22Rv1 (cell line): ENCODE measurements at regions not wholly inside any gene's neighbourhood (a gene's known extent, or its start where the extent isn't known, plus 50 kb on each side); places are given as distances from the start of the nearest gene placed in this dataset.

ENCODE experiments used
- ZFX ChIP-seq: fragments of 450-650 bp; IDR thresholded peaks from 2 replicates; pipeline ENCODE4 v1.6.1; 2017; ENCODE audit warnings: antibody characterized with exemption, borderline replicate concordance
- TF ChIP-seq, protein P1 (sequence below): fragments of 450-650 bp; IDR thresholded peaks from 2 replicates; pipeline ENCODE4 v1.5.1; 2017; ENCODE audit warnings: mild to moderate bottlenecking

- TF ChIP-seq, protein P1, sequence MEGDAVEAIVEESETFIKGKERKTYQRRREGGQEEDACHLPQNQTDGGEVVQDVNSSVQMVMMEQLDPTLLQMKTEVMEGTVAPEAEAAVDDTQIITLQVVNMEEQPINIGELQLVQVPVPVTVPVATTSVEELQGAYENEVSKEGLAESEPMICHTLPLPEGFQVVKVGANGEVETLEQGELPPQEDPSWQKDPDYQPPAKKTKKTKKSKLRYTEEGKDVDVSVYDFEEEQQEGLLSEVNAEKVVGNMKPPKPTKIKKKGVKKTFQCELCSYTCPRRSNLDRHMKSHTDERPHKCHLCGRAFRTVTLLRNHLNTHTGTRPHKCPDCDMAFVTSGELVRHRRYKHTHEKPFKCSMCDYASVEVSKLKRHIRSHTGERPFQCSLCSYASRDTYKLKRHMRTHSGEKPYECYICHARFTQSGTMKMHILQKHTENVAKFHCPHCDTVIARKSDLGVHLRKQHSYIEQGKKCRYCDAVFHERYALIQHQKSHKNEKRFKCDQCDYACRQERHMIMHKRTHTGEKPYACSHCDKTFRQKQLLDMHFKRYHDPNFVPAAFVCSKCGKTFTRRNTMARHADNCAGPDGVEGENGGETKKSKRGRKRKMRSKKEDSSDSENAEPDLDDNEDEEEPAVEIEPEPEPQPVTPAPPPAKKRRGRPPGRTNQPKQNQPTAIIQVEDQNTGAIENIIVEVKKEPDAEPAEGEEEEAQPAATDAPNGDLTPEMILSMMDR = no peak
- TF ChIP-seq ZFX = no peak
These were observed 382.4 kb downstream of the TMEM167A start for GRCh38 chr5:82694711-82695285.
